ENCODE measurements at regions not wholly inside any gene's neighbourhood (a gene's known extent, or its start where the extent isn't known, plus 50 kb on each side); places are given as distances from the start of the nearest gene placed in this dataset.

DNA sequence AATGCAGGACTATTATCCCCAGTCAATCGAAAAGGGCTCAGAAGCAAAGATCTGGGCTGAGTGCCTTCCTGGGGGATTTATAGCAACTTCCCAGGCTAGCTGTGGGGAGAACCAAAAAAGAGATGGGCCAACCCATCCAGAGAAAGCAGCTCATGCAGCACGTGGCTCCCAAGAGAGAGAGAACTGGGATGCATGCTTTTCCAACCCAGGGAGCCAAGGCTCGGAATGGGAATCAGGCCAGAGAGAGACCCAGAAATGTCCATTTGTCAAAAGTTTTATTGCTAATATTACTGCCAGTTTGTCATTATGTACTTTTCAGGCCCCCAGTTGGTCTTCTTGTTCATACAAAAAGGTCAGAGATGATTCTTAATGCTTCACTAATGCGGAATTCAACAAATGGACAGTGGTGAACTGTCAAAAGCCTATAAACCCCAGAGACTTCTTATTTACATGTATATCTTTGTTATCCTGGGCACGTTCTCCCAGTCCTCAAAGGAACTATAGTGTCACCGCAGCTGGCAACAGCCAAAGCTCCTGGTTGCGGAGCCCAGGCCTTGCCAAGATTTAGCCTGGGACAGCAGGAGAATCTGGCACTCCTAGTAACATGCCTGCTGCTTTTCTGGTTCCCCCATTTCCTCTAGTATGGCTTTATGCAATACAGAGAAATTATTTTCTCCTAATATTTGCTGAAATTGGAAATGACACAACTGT lies 139.1 kb upstream of the POU3F2 start:
- no peak for TF ChIP-seq EZH2 (IDR thresholded peaks at IDR 0.05; ENCODE audit: borderline replicate concordance, low read depth, low read length, poor library complexity, severe bottlenecking)
- TF ChIP-seq, protein P1, sequence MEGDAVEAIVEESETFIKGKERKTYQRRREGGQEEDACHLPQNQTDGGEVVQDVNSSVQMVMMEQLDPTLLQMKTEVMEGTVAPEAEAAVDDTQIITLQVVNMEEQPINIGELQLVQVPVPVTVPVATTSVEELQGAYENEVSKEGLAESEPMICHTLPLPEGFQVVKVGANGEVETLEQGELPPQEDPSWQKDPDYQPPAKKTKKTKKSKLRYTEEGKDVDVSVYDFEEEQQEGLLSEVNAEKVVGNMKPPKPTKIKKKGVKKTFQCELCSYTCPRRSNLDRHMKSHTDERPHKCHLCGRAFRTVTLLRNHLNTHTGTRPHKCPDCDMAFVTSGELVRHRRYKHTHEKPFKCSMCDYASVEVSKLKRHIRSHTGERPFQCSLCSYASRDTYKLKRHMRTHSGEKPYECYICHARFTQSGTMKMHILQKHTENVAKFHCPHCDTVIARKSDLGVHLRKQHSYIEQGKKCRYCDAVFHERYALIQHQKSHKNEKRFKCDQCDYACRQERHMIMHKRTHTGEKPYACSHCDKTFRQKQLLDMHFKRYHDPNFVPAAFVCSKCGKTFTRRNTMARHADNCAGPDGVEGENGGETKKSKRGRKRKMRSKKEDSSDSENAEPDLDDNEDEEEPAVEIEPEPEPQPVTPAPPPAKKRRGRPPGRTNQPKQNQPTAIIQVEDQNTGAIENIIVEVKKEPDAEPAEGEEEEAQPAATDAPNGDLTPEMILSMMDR (conservative IDR thresholded peaks at IDR 0.05; ENCODE audit: low read depth, low read length) = no peak
- no peaks in the 10 kb centered on the region for H3K4me1 ChIP-seq (ENCODE audit: insufficient read depth, low read length, poor library complexity, severe bottlenecking)
- no peaks in the 10 kb centered on the region for H3K36me3 ChIP-seq (ENCODE audit: insufficient read depth, low read length, poor library complexity, severe bottlenecking)
- BruUV-seq (replicated peaks) = no TSS peak
- POLR2A ChIA-PET (ENCODE audit: low non-redundant PET) = no interaction called here
- intact Hi-C loops (cut with micrococcal nuclease; ENCODE audit: unreplicated experiment) = no loop called here
- DNase-seq (ENCODE audit: low spot score) = no peak
- H3K9me3 ChIP-seq (ENCODE audit: low read depth, low read length, poor library complexity, severe bottlenecking) = no peaks in the 10 kb centered on the region
- no peak overlapping the region for H3K27ac ChIP-seq (ENCODE audit: low read depth, low read length, poor library complexity, severe bottlenecking)
- no peak overlapping the region for H3K4me3 ChIP-seq (ENCODE audit: low read depth, low read length, poor library complexity, severe bottlenecking)
- no peaks in the 10 kb centered on the region for H3K27me3 ChIP-seq (replicated peaks; ENCODE audit: insufficient read depth, low read depth, low read length, poor library complexity)
- CTCF ChIA-PET = no interaction called here

DNA sequence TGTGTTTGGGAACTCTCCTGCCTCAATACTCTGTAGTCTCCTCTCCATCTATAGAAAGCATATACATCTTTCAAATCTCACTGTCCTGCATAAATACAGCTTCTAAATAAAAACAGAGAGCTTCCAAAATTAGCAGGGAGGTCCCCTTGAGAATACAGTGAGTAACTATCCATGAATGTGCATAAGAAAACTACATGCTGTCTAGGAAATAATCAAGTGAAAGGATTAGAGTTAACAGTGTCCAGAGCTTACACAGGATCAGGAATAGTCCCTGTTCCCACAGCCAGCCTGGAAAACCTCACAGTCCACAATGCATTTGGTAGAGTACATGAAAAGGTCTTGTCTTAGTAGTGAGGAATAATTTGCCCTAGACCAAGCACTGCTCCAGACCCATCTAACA lies 123.0 kb upstream of the POU3F2 start:
- H3K27ac ChIP-seq (ENCODE audit: low read depth, low read length, poor library complexity, severe bottlenecking) = no peak overlapping the region
- TF ChIP-seq, protein P1 (conservative IDR thresholded peaks at IDR 0.05; ENCODE audit: low read depth, low read length) = no peak
- no peak for TF ChIP-seq EZH2 (IDR thresholded peaks at IDR 0.05; ENCODE audit: borderline replicate concordance, low read depth, low read length, poor library complexity, severe bottlenecking)
- POLR2A ChIA-PET (ENCODE audit: low non-redundant PET) = interaction anchor here (0.6 kb wide), 1 partner anchor 81 kb away, joined by 10 read pairs; no protein-coding TSS in a partner anchor
- no TSS peak for BruUV-seq (replicated peaks)
- no peaks in the 10 kb centered on the region for H3K36me3 ChIP-seq (ENCODE audit: insufficient read depth, low read length, poor library complexity, severe bottlenecking)
- intact Hi-C loops (cut with micrococcal nuclease; ENCODE audit: unreplicated experiment) = no loop called here
- DNase-seq (ENCODE audit: low spot score) = no peak
- H3K4me3 ChIP-seq (ENCODE audit: low read depth, low read length, poor library complexity, severe bottlenecking) = no peak overlapping the region
- CTCF ChIA-PET = no interaction called here
- no peaks in the 10 kb centered on the region for H3K4me1 ChIP-seq (ENCODE audit: insufficient read depth, low read length, poor library complexity, severe bottlenecking)
- H3K9me3 ChIP-seq (ENCODE audit: low read depth, low read length, poor library complexity, severe bottlenecking) = no peaks in the 10 kb centered on the region
- no peaks in the 10 kb centered on the region for H3K27me3 ChIP-seq (replicated peaks; ENCODE audit: insufficient read depth, low read depth, low read length, poor library complexity)

DNA sequence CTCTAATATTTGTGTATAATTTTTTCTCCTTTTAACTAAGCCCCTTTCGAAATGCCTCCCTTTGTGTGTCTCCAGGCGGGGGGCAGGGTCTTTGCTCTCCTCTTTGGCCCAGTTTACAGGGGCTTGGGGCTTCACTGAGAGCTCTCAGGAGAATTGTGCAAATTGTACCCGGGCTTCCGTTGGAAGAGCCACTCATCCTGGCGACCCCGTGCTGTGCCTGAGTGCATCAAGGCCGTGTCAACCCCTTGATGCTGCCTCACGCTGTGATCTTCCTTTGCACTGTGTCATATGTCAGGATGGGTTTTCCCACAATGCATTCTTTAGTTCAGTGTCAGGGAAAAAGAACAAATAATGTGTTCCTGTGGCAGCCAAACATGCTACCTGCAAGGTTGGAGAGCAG lies 118.0 kb upstream of the POU3F2 start:
- ChIA-PET CTCF (no interaction called here), POLR2A (ENCODE audit: low non-redundant PET) (no interaction called here)
- no peak overlapping the region for H3K4me3 ChIP-seq (ENCODE audit: low read depth, low read length, poor library complexity, severe bottlenecking)
- intact Hi-C loops (cut with micrococcal nuclease; ENCODE audit: unreplicated experiment) = no loop called here
- H3K27me3 ChIP-seq (replicated peaks; ENCODE audit: insufficient read depth, low read depth, low read length, poor library complexity) = no peaks in the 10 kb centered on the region
- no peaks in the 10 kb centered on the region for H3K36me3 ChIP-seq (ENCODE audit: insufficient read depth, low read length, poor library complexity, severe bottlenecking)
- no TSS peak for BruUV-seq (replicated peaks)
- peak; percentile 20 for DNase-seq (ENCODE audit: low spot score)
- H3K4me1 ChIP-seq (ENCODE audit: insufficient read depth, low read length, poor library complexity, severe bottlenecking) = no peaks in the 10 kb centered on the region
- TF ChIP-seq, protein P1 (conservative IDR thresholded peaks at IDR 0.05; ENCODE audit: low read depth, low read length) = no peak
- no peak for TF ChIP-seq EZH2 (IDR thresholded peaks at IDR 0.05; ENCODE audit: borderline replicate concordance, low read depth, low read length, poor library complexity, severe bottlenecking)
- no peaks in the 10 kb centered on the region for H3K9me3 ChIP-seq (ENCODE audit: low read depth, low read length, poor library complexity, severe bottlenecking)
- H3K27ac ChIP-seq (ENCODE audit: low read depth, low read length, poor library complexity, severe bottlenecking) = no peak overlapping the region
